Endometrium (tissue), 2 donors: ENCODE measurements at regions not wholly inside any gene's neighbourhood (a gene's known extent, or its start where the extent isn't known, plus 50 kb on each side); places are given as distances from the start of the nearest gene placed in this dataset.
A peak's percentile ranks its signal among the peaks of the same experiment; 100 is the strongest.

Source experiments
- FAIRE-seq: peaks from 2 replicates; lab custom pipeline; 2012; peaks lifted over from hg19 to GRCh38; lab: Jason Lieb, UNC
- donor health status: control.
- donor health status: control.

- no peak for FAIRE-seq
These were observed 281.3 kb upstream of the IGFBP3 start for GRCh38 chr7:46202379-46202778.

DNA sequence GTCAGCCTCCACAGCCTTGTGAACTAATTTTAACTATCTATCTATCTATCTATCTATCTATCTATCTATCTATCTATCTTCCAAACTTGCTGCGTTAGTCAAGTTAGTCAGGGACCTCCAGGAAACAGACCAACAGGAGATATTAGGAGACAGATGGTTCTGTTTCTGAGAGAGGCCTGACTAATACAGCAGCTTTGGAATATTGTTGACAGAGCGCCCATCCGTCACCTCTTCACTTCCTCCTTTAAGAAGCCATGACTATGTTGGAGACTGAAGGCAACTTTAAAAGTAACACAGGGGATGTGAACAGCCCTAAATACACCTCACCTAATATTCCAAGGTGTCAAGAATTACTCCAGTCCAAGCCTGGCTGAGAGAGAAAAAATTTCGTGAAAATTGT is 280.9 kb upstream of the IGFBP3 start:
- no peak for FAIRE-seq

- no peak for FAIRE-seq
These were observed 277.6 kb upstream of the IGFBP3 start for GRCh38 chr7:46198701-46199100.

DNA sequence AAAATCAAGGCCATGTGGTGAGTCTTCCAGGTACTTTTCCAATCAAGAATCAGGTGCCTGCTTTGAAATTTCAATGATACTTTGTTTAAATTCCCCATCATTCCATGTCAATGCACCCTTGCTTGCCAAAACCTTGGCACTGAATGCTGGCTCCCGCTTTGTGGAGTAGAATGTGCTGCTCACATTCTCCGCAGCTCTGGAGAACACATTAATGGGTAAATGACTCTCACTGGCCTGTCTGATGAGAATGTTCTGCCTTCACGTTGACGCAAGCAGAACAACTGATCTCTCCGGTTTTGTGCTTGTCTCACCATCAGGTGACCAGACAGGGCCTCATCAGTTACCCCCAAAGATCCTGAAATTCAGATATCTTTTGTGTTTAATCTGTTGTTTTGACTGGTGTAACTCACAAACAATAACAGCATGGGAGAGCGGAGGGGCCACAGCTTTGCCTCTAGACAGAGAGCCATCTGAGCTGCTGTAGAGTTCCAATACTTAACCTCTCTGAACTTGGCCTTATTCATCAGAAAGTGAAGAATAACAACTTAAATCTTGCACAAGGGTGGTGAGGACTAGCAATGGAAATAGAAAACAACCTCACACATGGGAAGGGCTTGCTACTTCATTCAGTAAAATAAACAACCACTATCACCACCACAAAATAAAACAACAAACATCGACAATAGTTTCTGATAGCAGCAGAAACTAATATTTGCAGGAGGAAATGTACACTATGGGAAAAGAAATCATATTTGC is 276.9 kb upstream of the IGFBP3 start:
- no peak for FAIRE-seq

DNA sequence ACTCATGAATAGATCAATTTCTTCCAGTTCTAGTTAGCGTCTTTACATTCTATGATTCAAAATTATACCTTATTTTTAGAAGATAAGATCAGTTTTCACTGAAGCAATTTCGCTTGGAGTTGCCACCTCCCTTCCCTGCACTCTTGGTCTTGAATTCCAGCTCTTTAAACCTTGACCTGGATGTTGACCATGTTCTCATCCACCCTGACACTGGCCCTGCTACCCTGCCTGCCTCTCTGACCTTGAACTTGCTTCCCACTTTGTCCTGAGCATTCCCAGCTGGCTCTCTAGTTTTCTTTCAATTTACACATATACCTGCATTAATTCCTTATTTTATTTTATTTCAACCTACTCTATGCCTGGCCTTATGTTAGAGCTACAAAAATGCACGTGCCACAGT is 274.9 kb upstream of the IGFBP3 start:
- FAIRE-seq: no peak

GRCh38 chr7:46192271-46192670 is 271.2 kb upstream of the IGFBP3 start:
- FAIRE-seq: no peak

DNA sequence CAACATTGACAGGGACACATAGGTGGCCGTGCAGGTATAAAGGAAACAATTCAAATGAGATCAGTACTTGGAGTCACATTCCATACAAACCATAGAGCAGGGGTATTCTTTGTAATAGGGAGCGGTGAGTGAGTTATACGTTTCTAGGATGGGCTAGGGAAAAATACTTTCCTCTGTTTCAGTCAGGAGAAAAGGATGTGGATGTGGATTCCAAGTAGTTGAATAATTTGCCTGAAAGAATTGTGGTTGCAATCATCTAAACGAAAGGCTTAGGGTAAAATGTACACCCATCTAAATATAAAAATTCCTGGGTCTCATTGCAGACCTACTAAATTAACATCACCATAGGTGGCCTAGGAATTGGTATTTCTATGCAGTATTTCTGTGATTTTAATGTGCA is 270.7 kb upstream of the IGFBP3 start:
- no peak for FAIRE-seq

DNA sequence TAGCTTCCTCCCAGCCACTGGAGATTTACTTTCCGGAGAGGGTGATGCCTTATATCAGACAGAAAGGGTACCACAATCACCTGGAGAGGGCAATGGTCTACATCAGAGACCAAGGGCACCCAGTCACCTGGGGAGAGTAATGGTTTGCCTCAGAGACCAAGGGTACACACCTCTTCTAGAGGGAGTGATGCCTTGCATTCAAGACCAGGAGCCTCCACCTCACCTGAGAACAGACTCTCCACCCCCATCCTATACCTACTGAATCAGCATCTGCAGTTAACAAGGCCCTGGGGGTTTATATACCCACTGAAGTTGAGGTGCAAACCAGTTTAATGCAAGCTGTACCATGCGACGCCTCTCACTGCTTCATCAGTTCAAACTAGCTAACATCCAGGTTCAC is 270.2 kb upstream of the IGFBP3 start:
- no peak for FAIRE-seq

DNA sequence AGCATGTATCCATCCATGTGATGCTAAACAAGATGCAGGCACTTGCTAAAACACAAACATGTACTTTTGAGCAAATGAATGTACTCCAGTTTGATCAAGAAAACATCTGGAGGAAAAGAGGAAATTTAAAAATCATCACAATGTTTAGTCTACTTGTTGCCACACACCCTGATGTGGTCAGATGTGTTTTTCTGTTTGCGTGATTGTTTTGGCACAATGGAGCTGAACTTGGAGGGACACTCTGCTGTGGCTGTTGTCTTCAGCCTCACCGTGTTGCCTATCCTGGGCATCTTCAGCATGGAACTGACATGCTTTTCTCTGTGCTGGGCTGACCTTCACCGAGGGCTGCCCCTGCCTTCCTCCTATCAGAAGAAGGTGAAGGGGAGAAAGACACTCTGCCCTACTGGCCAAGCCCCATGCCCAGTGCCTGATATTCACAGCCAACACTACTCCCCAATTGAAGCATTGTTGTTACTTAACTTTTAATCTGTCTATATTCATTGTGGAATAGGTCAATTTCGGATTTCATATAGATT is 268.3 kb upstream of the IGFBP3 start:
- no peak for FAIRE-seq

- no peak for FAIRE-seq
These were observed 265.1 kb upstream of the IGFBP3 start for GRCh38 chr7:46186131-46186530.

DNA sequence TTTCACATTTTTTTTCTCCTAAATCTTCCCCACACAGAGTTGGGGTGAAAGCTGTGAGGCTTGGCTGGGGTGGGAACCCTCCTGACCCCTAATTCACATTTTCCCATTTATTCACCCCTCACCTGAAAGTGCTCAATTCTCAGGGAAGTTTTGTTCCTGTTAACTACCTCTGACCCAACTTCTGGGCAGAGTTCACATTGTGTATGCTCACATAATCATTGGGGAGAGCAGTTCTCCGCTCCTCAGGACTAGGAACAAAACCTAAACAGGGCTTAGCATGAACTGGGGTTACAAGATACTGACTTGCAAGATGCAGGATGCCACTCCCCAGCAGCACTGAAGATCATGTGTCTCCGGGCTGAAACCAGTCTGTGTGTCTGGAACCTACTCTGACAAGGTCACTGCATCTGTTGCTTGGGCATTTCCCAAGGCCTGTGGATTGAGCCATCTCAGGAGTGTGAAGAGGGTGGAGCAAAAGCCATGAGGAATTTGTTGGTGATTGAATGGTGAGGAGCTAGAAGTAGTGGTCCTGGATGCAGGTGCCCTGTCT is 258.1 kb upstream of the IGFBP3 start:
- no peak for FAIRE-seq

DNA sequence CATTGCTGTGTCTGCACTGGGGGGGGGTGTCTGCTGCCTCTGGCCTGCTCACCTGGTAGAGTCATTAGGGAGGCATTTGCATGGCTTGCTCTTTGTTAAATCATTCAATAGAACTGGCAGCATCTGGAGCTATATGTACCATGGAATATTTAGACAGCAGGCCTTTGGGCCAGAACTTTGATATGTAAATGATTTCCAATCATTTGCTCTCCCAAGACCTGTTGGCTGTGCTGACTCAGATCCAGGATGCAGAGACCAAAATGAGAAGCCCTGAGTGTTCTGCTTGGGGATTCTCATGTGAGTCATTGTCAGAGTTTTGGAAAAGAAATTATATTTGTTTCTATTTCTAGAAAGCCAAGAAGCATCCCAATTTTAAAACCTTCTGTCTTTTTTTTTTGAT is 257.6 kb upstream of the IGFBP3 start:
- no peak for FAIRE-seq

- FAIRE-seq: no peak
These were observed 256.7 kb upstream of the IGFBP3 start for GRCh38 chr7:46177821-46178220.

GRCh38 chr7:46175221-46175620 is 254.1 kb upstream of the IGFBP3 start:
- FAIRE-seq: no peak

DNA sequence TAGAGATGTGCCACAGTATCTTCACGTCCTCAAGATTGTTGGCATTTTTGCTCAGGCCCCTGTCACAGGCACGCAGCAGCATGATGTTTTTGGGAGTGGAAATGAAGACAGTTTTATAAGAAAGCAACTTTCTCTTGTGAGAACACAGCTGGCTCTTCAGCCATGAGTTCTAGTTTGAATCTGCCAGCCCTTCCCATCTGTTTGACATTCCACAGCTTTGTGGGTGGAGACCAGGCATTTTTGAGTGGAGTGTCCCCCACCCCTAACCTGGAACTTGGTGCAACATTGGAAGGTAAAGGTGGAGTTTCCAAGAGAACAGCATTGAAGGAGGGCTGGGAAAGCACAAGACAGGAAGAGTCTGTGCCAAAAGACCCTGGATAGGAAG is 253.1 kb upstream of the IGFBP3 start:
- no peak for FAIRE-seq

GRCh38 chr7:46173476-46174195 is 252.6 kb upstream of the IGFBP3 start:
- no peak for FAIRE-seq

DNA sequence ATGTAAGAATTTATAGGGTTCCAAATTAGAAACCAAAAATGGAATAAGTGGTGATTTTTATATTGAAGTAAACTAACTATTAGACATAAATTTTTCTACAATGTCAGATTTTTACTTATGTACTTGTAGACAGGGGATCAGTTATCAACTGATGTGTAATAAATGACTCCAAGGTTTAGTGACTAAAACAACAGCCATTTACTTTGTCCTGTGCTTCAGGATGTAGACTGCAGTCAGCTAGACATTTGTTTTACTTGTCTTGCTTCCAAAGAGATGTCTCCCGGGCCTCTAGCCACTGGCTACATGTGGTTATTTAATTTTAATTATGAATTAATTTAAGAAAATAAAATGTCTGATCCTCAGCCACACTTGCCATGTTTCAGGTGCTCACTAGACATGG is 249.7 kb upstream of the IGFBP3 start:
- no peak for FAIRE-seq

GRCh38 chr7:46170021-46170420 is 248.9 kb upstream of the IGFBP3 start:
- FAIRE-seq: no peak

GRCh38 chr7:46169384-46169755 is 248.3 kb upstream of the IGFBP3 start:
- no peak for FAIRE-seq

DNA sequence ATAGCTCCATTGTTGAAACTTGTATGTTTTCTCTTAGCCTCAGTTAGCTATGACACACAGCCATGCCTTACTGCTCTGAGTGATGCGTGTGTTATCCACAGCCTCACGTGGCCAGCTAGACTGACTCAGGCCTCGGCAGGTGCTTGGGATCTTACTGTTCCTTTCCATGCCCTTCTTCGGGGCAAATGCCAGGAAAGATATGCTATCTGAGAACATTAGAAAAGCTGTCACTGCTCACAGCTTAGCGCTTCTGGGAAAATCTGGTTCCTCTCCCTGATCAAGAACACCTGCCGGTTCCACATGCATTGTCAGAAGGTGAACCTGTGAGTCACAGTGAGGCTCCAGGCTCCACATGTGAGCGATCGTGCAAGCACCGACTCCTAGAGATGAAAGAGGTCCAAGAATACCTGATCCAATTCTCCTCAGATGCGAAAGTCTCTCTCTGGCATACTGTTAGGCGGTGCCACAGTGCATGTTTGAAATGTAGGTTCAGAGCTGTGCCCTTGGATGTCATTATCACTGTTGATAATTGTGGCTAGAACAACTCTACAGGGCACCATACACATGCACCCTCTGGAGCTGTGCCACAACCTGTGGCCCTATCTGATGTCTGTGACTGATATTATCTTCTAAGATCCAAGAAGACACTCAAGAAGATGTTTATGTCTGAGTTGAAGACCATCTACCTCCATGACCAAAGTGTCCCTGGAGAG is 247.8 kb upstream of the IGFBP3 start:
- no peak for FAIRE-seq

GRCh38 chr7:46168231-46168630 is 247.2 kb upstream of the IGFBP3 start:
- FAIRE-seq: no peak

GRCh38 chr7:46165276-46165675 is 244.2 kb upstream of the IGFBP3 start:
- FAIRE-seq: peak; percentile 88

DNA sequence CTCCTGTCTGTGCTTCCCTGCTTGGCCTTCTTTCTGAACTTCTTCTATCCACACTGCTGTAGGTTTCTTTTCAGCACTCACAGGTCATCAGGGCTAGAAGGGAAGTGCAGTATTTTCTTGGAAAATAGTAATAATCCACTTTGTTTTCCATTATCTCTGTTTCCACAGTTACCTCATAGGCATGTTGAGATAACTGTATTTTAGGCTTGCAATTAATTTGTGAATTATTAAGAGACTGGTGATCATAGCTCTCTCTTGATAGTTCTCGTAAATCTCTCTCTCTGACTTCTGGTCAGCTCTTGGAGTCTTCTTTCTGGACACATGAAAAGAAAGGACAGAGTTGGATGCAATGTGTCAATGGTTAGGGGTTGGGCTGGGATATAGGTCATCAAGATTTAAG is 243.6 kb upstream of the IGFBP3 start:
- FAIRE-seq: no peak
